AG04450 (cell line): ENCODE measurements at regions not wholly inside any gene's neighbourhood (a gene's known extent, or its start where the extent isn't known, plus 50 kb on each side); places are given as distances from the start of the nearest gene placed in this dataset.

Experiments
- CTCF ChIA-PET: fragments of 300-600, 350-600 bp; formaldehyde crosslinking; extraction: SDS; loops from one replicate; lab custom pipeline; 2022; ENCODE audit warnings: antibody characterized with exemption, inconsistent platforms; lab: Charles Lee
- POLR2A ChIA-PET: fragments of 350-600 bp; formaldehyde crosslinking; extraction: SDS; loops from one replicate; lab custom pipeline; 2021; ENCODE audit warnings: antibody characterized with exemption, inconsistent platforms; lab: Yijun Ruan, JAX
- DNase-seq: peaks from one replicate; pipeline ENCODE4 v3.0.0-alpha.2; 2011; ENCODE audit warnings: low read depth, low spot score
- H3K27ac ChIP-seq: one replicate; pipeline ENCODE4 v1.5.1; 2012; ENCODE audit warnings: low read depth, low read length, control low read depth
- H3K27me3 ChIP-seq: one replicate; pipeline ENCODE4 v1.6.0; 2012; ENCODE audit warnings: low read length; ENCODE audit not compliant: control insufficient read depth, insufficient read depth
- H3K4me3 ChIP-seq: 2 replicates; pipeline ENCODE4 v1.5.1; 2011; ENCODE audit warnings: mild to moderate bottlenecking, low read depth, low read length, control low read depth
- H3K9me3 ChIP-seq: 2 replicates; pipeline ENCODE4 v1.5.1; 2012; ENCODE audit warnings: low read length; ENCODE audit not compliant: control insufficient read depth, insufficient read depth
- CTCF ChIP-seq: IDR thresholded peaks from 2 replicates; pipeline ENCODE4 v1.5.1; 2011; ENCODE audit warnings: low read depth, low read length, control low read depth, inconsistent platforms

GRCh38 chr6:22432060-22432459 lies 135.2 kb upstream of the PRL start:
- no peak for TF ChIP-seq CTCF
- ChIA-PET CTCF (no interaction called here), POLR2A (no interaction called here)

DNA sequence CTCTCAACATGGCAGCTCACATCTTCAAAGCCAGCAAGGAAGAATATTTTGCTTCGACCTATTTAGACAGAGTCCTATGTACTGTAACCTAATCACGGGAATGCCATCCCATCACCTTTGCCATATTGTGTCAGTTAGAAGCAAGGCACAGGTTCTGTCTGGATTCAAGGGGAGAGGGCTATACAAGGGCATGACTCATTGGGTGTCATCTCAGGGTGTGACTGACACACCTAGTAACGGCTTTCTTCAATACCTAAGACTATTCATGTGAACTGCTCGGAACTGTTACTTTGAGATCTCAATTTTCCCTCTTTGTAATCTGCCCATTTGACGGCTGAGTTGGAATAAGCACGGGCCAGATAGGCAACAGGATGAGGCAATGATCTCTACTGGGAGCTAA lies 135.6 kb upstream of the HDGFL1 start:
- CTCF ChIA-PET, result no interaction called here

More at GRCh38 chr6:22432060-22432459, 135.2 kb upstream of the PRL start:
- Histone ChIP-seq H3K4me3 (no peak overlapping the region), H3K27me3 (no peaks in the 10 kb centered on the region), H3K27ac (no peak overlapping the region), H3K9me3 (no peaks in the 10 kb centered on the region)
- no peak for DNase-seq

GRCh38 chr6:22435151-22435550 lies 134.2 kb upstream of the HDGFL1 start:
- POLR2A ChIA-PET, result no interaction called here
- DNase-seq, result no peak

More for the DNA sequence above, 135.6 kb upstream of the HDGFL1 start:
- POLR2A ChIA-PET, result no interaction called here
- DNase-seq, result no peak
- H3K9me3 ChIP-seq, result no peaks in the 10 kb centered on the region
- no peak overlapping the region for H3K27ac ChIP-seq
- no peak for TF ChIP-seq CTCF
- no peaks in the 10 kb centered on the region for H3K27me3 ChIP-seq
- H3K4me3 ChIP-seq, result no peak overlapping the region

DNA sequence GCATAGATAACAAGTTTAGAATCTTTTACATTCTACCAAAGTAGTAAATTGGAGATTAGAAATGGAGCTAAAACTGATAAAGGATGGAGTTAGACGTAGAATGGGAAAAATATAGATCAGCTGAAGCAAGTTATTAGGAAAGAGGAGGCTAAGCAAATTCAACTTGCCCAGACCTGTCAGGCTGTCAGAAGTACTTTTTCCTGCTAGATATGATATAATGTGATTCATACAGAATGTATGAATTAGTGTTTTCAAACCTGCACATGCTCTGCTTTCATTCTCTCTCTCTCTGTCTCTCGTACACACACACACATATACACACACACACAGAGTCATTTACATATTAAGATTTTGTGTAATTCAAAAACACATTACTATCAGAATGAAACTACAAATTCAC lies 133.2 kb upstream of the HDGFL1 start:
- Histone ChIP-seq H3K27me3 (no peaks in the 10 kb centered on the region), H3K4me3 (no peak overlapping the region), H3K9me3 (no peaks in the 10 kb centered on the region), H3K27ac (no peak overlapping the region)
- ChIA-PET CTCF (no interaction called here), POLR2A (no interaction called here)
- no peak for DNase-seq
- TF ChIP-seq CTCF, result no peak

More at GRCh38 chr6:22435151-22435550, 134.2 kb upstream of the HDGFL1 start:
- CTCF ChIA-PET, result no interaction called here
- no peak overlapping the region for H3K27ac ChIP-seq
- no peaks in the 10 kb centered on the region for H3K27me3 ChIP-seq
- H3K4me3 ChIP-seq, result no peak overlapping the region
- H3K9me3 ChIP-seq, result no peaks in the 10 kb centered on the region
- TF ChIP-seq CTCF, result no peak

DNA sequence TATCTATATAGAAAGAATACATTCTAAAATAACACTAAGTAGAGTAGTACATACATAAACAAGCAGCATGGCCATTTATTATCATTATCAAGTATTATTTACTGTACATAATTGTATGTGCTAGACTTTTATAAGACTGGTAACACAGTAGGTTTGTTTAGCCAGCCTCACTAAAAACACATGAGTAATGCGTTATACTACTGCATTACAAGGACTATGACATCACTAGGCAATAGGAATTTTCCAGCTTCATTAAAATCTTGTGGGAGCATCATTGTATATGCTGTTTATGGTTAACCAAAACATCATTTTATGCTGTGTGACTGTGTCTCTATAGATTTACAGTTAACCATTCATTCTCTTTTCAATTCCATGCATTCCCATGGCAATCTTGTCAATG lies 131.7 kb upstream of the HDGFL1 start:
- Histone ChIP-seq H3K27ac (no peak overlapping the region), H3K9me3 (no peaks in the 10 kb centered on the region), H3K27me3 (no peaks in the 10 kb centered on the region), H3K4me3 (no peak overlapping the region)
- no peak for DNase-seq
- ChIA-PET CTCF (no interaction called here), POLR2A (no interaction called here)
- no peak for TF ChIP-seq CTCF
